B cell (primary cell): ENCODE measurements at regions not wholly inside any gene's neighbourhood (a gene's known extent, or its start where the extent isn't known, plus 50 kb on each side); places are given as distances from the start of the nearest gene placed in this dataset.
"Not testable (repeated sequence)": the region's sequence is repeated elsewhere in the genome, so short reads cannot be mapped to it uniquely, and the experiment has no call there.

Source experiments
- ATAC-seq: fragments of 200-7000 bp; cut with Tn5 transposase; one replicate; pipeline ENCODE4 v1.10.0; 2021; ENCODE audit warnings: low read depth, mild to moderate bottlenecking, moderate number of reproducible peaks, moderate library complexity
- CTCF ChIA-PET: fragments of 350-600 bp; sonication (Branson Sonifier 250); formaldehyde crosslinking; loops from one replicate; lab custom pipeline; 2021; ENCODE audit warnings: antibody characterized with exemption, inconsistent platforms; lab: Charles Lee
- POLR2A ChIA-PET: fragments of 350-600 bp; sonication (Branson Sonifier 250); formaldehyde crosslinking; loops from one replicate; lab custom pipeline; 2021; ENCODE audit warnings: antibody characterized with exemption; lab: Charles Lee
- DNase-seq: peaks from one replicate; pipeline ENCODE4 v3.0.0; 2013
- H2AFZ ChIP-seq: 2 replicates; pipeline ENCODE4 v1.6.1; 2012; ENCODE audit warnings: mild to moderate bottlenecking, low read depth, low read length; ENCODE audit not compliant: insufficient read depth, poor library complexity, severe bottlenecking
- H3K27ac ChIP-seq, 2 donors: 1 replicate in 1 of 2; 2 replicates in 1 of 2; pipeline ENCODE4 v1.5.1; 2012 to 2013; ENCODE audit warnings: low read length in 2 of 2, mild to moderate bottlenecking in 2 of 2, moderate library complexity in 1 of 2
- H3K27me3 ChIP-seq, 4 experiments: fragments of 200-600 bp in 1 of 4; sonication (generic) in 1 of 4; replicated peaks in 1 of 4; 1 replicate in 2 of 4; 2 replicates in 2 of 4; pipeline versions ENCODE4 v1.6.1 to v1.7.0; 2013 to 2016; ENCODE audit warnings: low read length in 3 of 4, mild to moderate bottlenecking in 2 of 4, mixed read lengths in 1 of 4, moderate library complexity in 1 of 4; ENCODE audit not compliant: insufficient read depth in 4 of 4, control insufficient read depth in 3 of 4; ENCODE audit errors: control extremely low read depth in 1 of 4
- H3K36me3 ChIP-seq, 2 experiments: replicated peaks in 1 of 2; 1 replicate in 1 of 2; 2 replicates in 1 of 2; pipeline versions ENCODE4 v1.6.1 to v1.7.1; 2013; ENCODE audit warnings: low read length in 1 of 2; ENCODE audit not compliant: insufficient read depth in 2 of 2, control insufficient read depth in 1 of 2; ENCODE audit errors: control extremely low read depth in 1 of 2, extremely low read depth in 1 of 2
- H3K4me1 ChIP-seq, 2 donors: fragments of 200-600 bp in 1 of 2; sonication (generic) in 1 of 2; 1 replicate in 1 of 2; 2 replicates in 1 of 2; pipeline versions ENCODE4 v1.5.1 to v1.6.1; 2013 to 2017; ENCODE audit warnings: low read length in 2 of 2; ENCODE audit not compliant: control insufficient read depth in 2 of 2, insufficient read depth in 2 of 2
- H3K4me2 ChIP-seq: replicated peaks from 2 replicates; pipeline ENCODE3; 2012; ENCODE audit warnings: mild to moderate bottlenecking, low read depth, low read length; ENCODE audit not compliant: poor library complexity, severe bottlenecking
- H3K4me3 ChIP-seq, 5 experiments: fragments of 200-600 bp in 1 of 5; sonication (generic) in 1 of 5; 1 replicate in 3 of 5; 2 replicates in 2 of 5; pipeline versions ENCODE4 v1.5.1 to v1.7.0; 2011 to 2016; ENCODE audit warnings: low read length in 4 of 5, mild to moderate bottlenecking in 4 of 5, low read depth in 2 of 5, control low read depth in 1 of 5, moderate library complexity in 1 of 5; ENCODE audit not compliant: insufficient read depth in 1 of 5; ENCODE audit errors: control extremely low read depth in 1 of 5, extremely low read depth in 1 of 5
- H3K79me2 ChIP-seq: fragments of 200-600 bp; sonication (generic); one replicate; pipeline ENCODE4 v1.6.0; 2016; ENCODE audit warnings: low read length; ENCODE audit not compliant: control insufficient read depth, insufficient read depth
- H3K9ac ChIP-seq: fragments of 200-600 bp; sonication (generic); 2 replicates; pipeline ENCODE4 v1.6.1; 2017; ENCODE audit warnings: mild to moderate bottlenecking, low read length, moderate library complexity
- H3K9me3 ChIP-seq, 3 donors: one replicate each; pipeline versions ENCODE4 v1.6.1 to v1.7.1; 2013; ENCODE audit warnings: low read length in 2 of 3; ENCODE audit not compliant: control insufficient read depth in 2 of 3, insufficient read depth in 1 of 3; ENCODE audit errors: control extremely low read depth in 1 of 3
- H4K20me1 ChIP-seq: 2 replicates; pipeline ENCODE4 v1.6.0; 2012; ENCODE audit warnings: mild to moderate bottlenecking, low read length; ENCODE audit not compliant: insufficient read depth, control insufficient read depth, poor library complexity, severe bottlenecking
- H3K27ac Mint-ChIP-seq: one replicate; pipeline ENCODE4 v1.8.0; 2021; ENCODE audit warnings: mixed read lengths
- H3K27me3 Mint-ChIP-seq: one replicate; pipeline ENCODE4 v1.8.0; 2021; ENCODE audit warnings: mixed read lengths
- H3K4me1 Mint-ChIP-seq: one replicate; pipeline ENCODE4 v1.8.0; 2021; ENCODE audit warnings: mixed read lengths
- H3K4me3 Mint-ChIP-seq: one replicate; pipeline ENCODE4 v1.8.0; 2021; ENCODE audit warnings: mixed read lengths
- H3K9me3 Mint-ChIP-seq: one replicate; pipeline ENCODE4 v1.8.0; 2022; ENCODE audit warnings: mixed read lengths; ENCODE audit not compliant: insufficient read depth
- CTCF ChIP-seq: fragments of 200-600 bp; IDR thresholded peaks from one replicate; pipeline ENCODE4 v1.8.0; 2022; ENCODE audit warnings: antibody characterized with exemption, mild to moderate bottlenecking
- EZH2 ChIP-seq: IDR thresholded peaks from 2 replicates; pipeline ENCODE4 v1.6.1; 2012; ENCODE audit warnings: borderline replicate concordance, low read depth, mild to moderate bottlenecking, moderate library complexity, low read length; ENCODE audit not compliant: insufficient read depth, poor library complexity, severe bottlenecking
- WGBS: methylation state at CpG from one replicate; pipeline ENCODE4 v1.1.5; 2013; ENCODE audit warnings: missing lambda C conversion rate; ENCODE audit not compliant: insufficient coverage; 5-methylcytosine and 5-hydroxymethylcytosine counted together
- intact Hi-C: fragments of 100-400 bp; cut with micrococcal nuclease; formaldehyde crosslinking; loops from one replicate; pipeline ENCODE4 v1.10.0; 2022

GRCh38 chr20:53819973-53820451, 226.4 kb upstream of the ZNF217 start:
- H3K79me2 ChIP-seq: no peaks in the 10 kb centered on the region
- H3K4me2 ChIP-seq: no peak overlapping the region
- no peak overlapping the region for H3K4me3 ChIP-seq
- intact Hi-C loops: loop anchor here (5.0 kb wide), 1 partner anchor 48 kb away; no protein-coding TSS in a partner anchor
- 96% methylated on average over 7 of the region's 7 CpGs for WGBS
- no peak for DNase-seq
- H3K27ac Mint-ChIP-seq: no peak overlapping the region
- POLR2A ChIA-PET: interaction anchor here (0.7 kb wide), 1 partner anchor 59 kb away, joined by 3 read pairs; no protein-coding TSS in a partner anchor
- no peaks in the 10 kb centered on the region for H3K4me1 ChIP-seq
- H3K27me3 Mint-ChIP-seq: no peaks in the 10 kb centered on the region
- no peaks in the 10 kb centered on the region for H3K36me3 ChIP-seq
- H3K9me3 Mint-ChIP-seq: no peaks in the 10 kb centered on the region
- peaks cover under 1% of the 10 kb centered on the region for H3K4me1 Mint-ChIP-seq
- no peak for ATAC-seq
- CTCF ChIA-PET: no interaction called here
- no peaks in the 10 kb centered on the region for H4K20me1 ChIP-seq
- no peak overlapping the region for H2AFZ ChIP-seq
- no peaks in the 10 kb centered on the region for H3K27me3 ChIP-seq
- no peak overlapping the region for H3K27ac ChIP-seq
- no peak for TF ChIP-seq EZH2
- no peak overlapping the region for H3K9ac ChIP-seq
- H3K9me3 ChIP-seq: peaks cover 0 to 9% (median 0%) of the 10 kb centered on the region in 3 donors
- H3K4me3 Mint-ChIP-seq: no peak overlapping the region

GRCh38 chr20:53818457-53819177, 225.0 kb upstream of the ZNF217 start:
- ChIA-PET POLR2A (no interaction called here), CTCF (no interaction called here)
- TF ChIP-seq EZH2: no peak
- TF ChIP-seq CTCF: no peak
- no peaks in the 10 kb centered on the region for H3K36me3 ChIP-seq
- H3K4me1 Mint-ChIP-seq: peaks cover 4% of the 10 kb centered on the region
- H3K4me2 ChIP-seq: no peak overlapping the region
- H3K4me3 Mint-ChIP-seq: no peak overlapping the region
- DNase-seq (no peak), ATAC-seq (no peak)
- intact Hi-C loops: loop anchor here (5.0 kb wide), 1 partner anchor 46 kb away; no protein-coding TSS in a partner anchor
- no peaks in the 10 kb centered on the region for H3K9me3 Mint-ChIP-seq
- H3K9me3 ChIP-seq: peaks cover 0 to 9% (median 0%) of the 10 kb centered on the region in 3 donors
- no peak overlapping the region for H2AFZ ChIP-seq
- H3K9ac ChIP-seq: no peak overlapping the region
- no peaks in the 10 kb centered on the region for H3K27me3 ChIP-seq
- no peaks in the 10 kb centered on the region for H3K27me3 Mint-ChIP-seq
- H3K4me3 ChIP-seq: no peak overlapping the region
- no peaks in the 10 kb centered on the region for H3K79me2 ChIP-seq
- H3K4me1 ChIP-seq: no peaks in the 10 kb centered on the region
- no peak overlapping the region for H3K27ac ChIP-seq
- no peaks in the 10 kb centered on the region for H4K20me1 ChIP-seq
- no peak overlapping the region for H3K27ac Mint-ChIP-seq

- H3K27me3 Mint-ChIP-seq, H3K4me3 ChIP-seq, H3K4me1 Mint-ChIP-seq, H3K4me2 ChIP-seq, H3K9me3 Mint-ChIP-seq, H3K27ac Mint-ChIP-seq, ATAC-seq, H3K27ac ChIP-seq, H3K4me1 ChIP-seq, H4K20me1 ChIP-seq, H3K9ac ChIP-seq, H3K4me3 Mint-ChIP-seq, H2AFZ ChIP-seq, H3K9me3 ChIP-seq, H3K79me2 ChIP-seq, DNase-seq, H3K27me3 ChIP-seq, H3K36me3 ChIP-seq: not testable (repeated sequence)
- 97% methylated on average over 7 of the region's 7 CpGs for WGBS
- ChIA-PET CTCF (interaction anchor here (0.8 to 1.3 kb wide), 3 partner anchors 10 to 26 kb away, joined by 3 read pairs; no protein-coding TSS in a partner anchor), POLR2A (interaction anchor here (0.8 kb wide), 1 partner anchor 10 kb away, joined by 4 read pairs; no protein-coding TSS in a partner anchor)
- intact Hi-C loops: loop anchor here (5.0 kb wide), 1 partner anchor 45 kb away; no protein-coding TSS in a partner anchor
Observed at GRCh38 chr20:53817513-53817912, 223.9 kb upstream of the ZNF217 start.
